ENCODE measurements at regions not wholly inside any gene's neighbourhood (a gene's known extent, or its start where the extent isn't known, plus 50 kb on each side); places are given as distances from the start of the nearest gene placed in this dataset.

- TF ChIP-seq ZNF132 (tag by site-specific recombination; IDR thresholded peaks at IDR 0.05; ENCODE audit: borderline replicate concordance) (no peak), ZNF639 (tag by site-specific recombination; IDR thresholded peaks at IDR 0.05) (no peak), ZBTB6 (tag by site-specific recombination; IDR thresholded peaks at IDR 0.05) (no peak), ZNF239 (tag by site-specific recombination; IDR thresholded peaks at IDR 0.05) (no peak), ZNF341 (tag by site-specific recombination; IDR thresholded peaks at IDR 0.05; ENCODE audit: low read depth) (no peak), KLF1 (tag by site-specific recombination; IDR thresholded peaks at IDR 0.05) (no peak), ZNF501 (tag by site-specific recombination; IDR thresholded peaks at IDR 0.05) (no peak), ZNF510 (tag by site-specific recombination; IDR thresholded peaks at IDR 0.05; ENCODE audit: insufficient replicate concordance) (no peak), ZNF266 (tag by site-specific recombination; IDR thresholded peaks at IDR 0.05; ENCODE audit: low read depth) (no peak), ZNF514 (tag by site-specific recombination; IDR thresholded peaks at IDR 0.05) (no peak), ZNF654 (tag by site-specific recombination; IDR thresholded peaks at IDR 0.05; ENCODE audit: low read depth) (no peak), ZNF624 (tag by site-specific recombination; IDR thresholded peaks at IDR 0.05) (no peak), SCRT1 (tag by site-specific recombination; IDR thresholded peaks at IDR 0.05; ENCODE audit: borderline replicate concordance) (no peak), ZNF148 (tag by site-specific recombination; IDR thresholded peaks at IDR 0.05; ENCODE audit: borderline replicate concordance) (no peak)
Observed at GRCh38 chr9:113673726-113674125, 202.4 kb upstream of the ZNF618 start (continued).

GRCh38 chr9:113674436-113674835 lies 201.7 kb upstream of the ZNF618 start:
- ChIA-PET CTCF (interaction anchor here (0.6 to 3.1 kb wide), 6 partner anchors 16 to 87 kb away, joined by 3 to 12 read pairs (median 4); no protein-coding TSS in a partner anchor), POLR2A (no interaction called here)
- no peak overlapping the region for H3K4me3 ChIP-seq (ENCODE audit: low read depth, low read length)
- no peaks in the 10 kb centered on the region for H3K9me3 ChIP-seq (ENCODE audit: control insufficient read depth, insufficient read depth, low read depth, low read length)
- H3K4me1 ChIP-seq (ENCODE audit: control insufficient read depth, insufficient read depth, low read length), result no peaks in the 10 kb centered on the region
- no peak overlapping the region for H3K27ac ChIP-seq (ENCODE audit: extremely low read depth, low read depth, low read length)
- no peaks in the 10 kb centered on the region for H3K36me3 ChIP-seq (ENCODE audit: control insufficient read depth in 2 of 2, insufficient read depth in 1 of 2, low read length in 2 of 2)
- TF ChIP-seq SALL2 (tag by site-specific recombination; IDR thresholded peaks at IDR 0.05; ENCODE audit: borderline replicate concordance) (no peak), ZNF529 (tag by site-specific recombination; IDR thresholded peaks at IDR 0.05; ENCODE audit: insufficient replicate concordance) (no peak), SP7 (tag by site-specific recombination; IDR thresholded peaks at IDR 0.05) (no peak), ZNF561 (tag by site-specific recombination; IDR thresholded peaks at IDR 0.05; ENCODE audit: borderline replicate concordance) (no peak), ZNF324 (tag by site-specific recombination; IDR thresholded peaks at IDR 0.05) (no peak), FEZF1 (tag by site-specific recombination; IDR thresholded peaks at IDR 0.05) (no peak), TCF7L2 (IDR thresholded peaks at IDR 0.05; ENCODE audit: borderline replicate concordance, low read depth, low read length) (no peak), ZBTB44 (tag by site-specific recombination; IDR thresholded peaks at IDR 0.05) (no peak), ZSCAN5A (tag by site-specific recombination; IDR thresholded peaks at IDR 0.05) (no peak), ZNF148 (tag by site-specific recombination; IDR thresholded peaks at IDR 0.05; ENCODE audit: borderline replicate concordance) (no peak), ZNF354C (tag by site-specific recombination; IDR thresholded peaks at IDR 0.05; ENCODE audit: borderline replicate concordance, low read depth) (no peak), ZNF624 (tag by site-specific recombination; IDR thresholded peaks at IDR 0.05) (no peak), ZNF473 (tag by site-specific recombination; IDR thresholded peaks at IDR 0.05) (no peak), ZBTB1 (tag by site-specific recombination; IDR thresholded peaks at IDR 0.05) (no peak)
